Smooth muscle cell (in vitro differentiated cells): ENCODE measurements at regions not wholly inside any gene's neighbourhood (a gene's known extent, or its start where the extent isn't known, plus 50 kb on each side); places are given as distances from the start of the nearest gene placed in this dataset.

Source experiments
- DNase-seq: peaks from one replicate; lab custom pipeline; 2025; ENCODE audit not compliant: unreplicated experiment; lab: John Stamatoyannopoulos, UW
- H2AFZ ChIP-seq: fragments of 200-600 bp; sonication (generic); 2 replicates; pipeline ENCODE4 v1.6.0; 2016; ENCODE audit warnings: antibody characterized with exemption, low read depth, mild to moderate bottlenecking
- H3F3A ChIP-seq: fragments of 200-600 bp; sonication (generic); 2 replicates; pipeline ENCODE4 v1.6.0; 2017; ENCODE audit warnings: antibody characterized with exemption, low read depth
- H3K27ac ChIP-seq: fragments of 200-600 bp; sonication (generic); 2 replicates; pipeline ENCODE4 v1.5.1; 2016; ENCODE audit warnings: low read depth, mild to moderate bottlenecking
- H3K27me3 ChIP-seq: fragments of 200-600 bp; sonication (generic); 2 replicates; pipeline ENCODE4 v1.6.1; 2016; ENCODE audit warnings: low read depth, mild to moderate bottlenecking
- H3K36me3 ChIP-seq: fragments of 200-600 bp; sonication (generic); 2 replicates; pipeline ENCODE4 v1.5.1; 2016; ENCODE audit warnings: low read depth
- H3K4me1 ChIP-seq: fragments of 200-600 bp; sonication (generic); 2 replicates; pipeline ENCODE4 v1.5.1; 2016; ENCODE audit warnings: low read depth
- H3K4me2 ChIP-seq: fragments of 200-600 bp; sonication (generic); 2 replicates; pipeline ENCODE4 v1.6.0; 2016; ENCODE audit warnings: mild to moderate bottlenecking
- H3K4me3 ChIP-seq: fragments of 200-600 bp; sonication (generic); 2 replicates; pipeline ENCODE4 v1.5.1; 2016; ENCODE audit warnings: mild to moderate bottlenecking
- H3K79me2 ChIP-seq: fragments of 200-600 bp; sonication (generic); 2 replicates; pipeline ENCODE4 v1.6.0; 2016; ENCODE audit warnings: low read depth, mild to moderate bottlenecking
- H3K9ac ChIP-seq: fragments of 200-600 bp; sonication (generic); 2 replicates; pipeline ENCODE4 v1.6.0; 2016; ENCODE audit warnings: low read depth
- H3K9me3 ChIP-seq: fragments of 200-600 bp; sonication (generic); replicated peaks from 2 replicates; pipeline ENCODE4 v1.5.1; 2016; ENCODE audit warnings: low read depth
- H4K20me1 ChIP-seq: fragments of 200-600 bp; sonication (generic); 2 replicates; pipeline ENCODE4 v1.6.0; 2016; ENCODE audit warnings: low read depth
- CTCF ChIP-seq: fragments of 200-600 bp; sonication (generic); IDR thresholded peaks from 2 replicates; pipeline ENCODE4 v1.5.1; 2017; ENCODE audit warnings: borderline replicate concordance, mild to moderate bottlenecking, antibody characterized with exemption; ENCODE audit not compliant: insufficient read depth, poor library complexity, severe bottlenecking
- WGBS: methylation state at CpG from one replicate; pipeline ENCODE4 v1.1.7; 2016; ENCODE audit warnings: low lambda C conversion rate; 5-methylcytosine and 5-hydroxymethylcytosine counted together

- Histone ChIP-seq H3K27ac (no peak overlapping the region), H3K36me3 (no peaks in the 10 kb centered on the region), H3K9me3 (no peaks in the 10 kb centered on the region), H2AFZ (peak overlapping the region; percentile 68), H3K79me2 (no peaks in the 10 kb centered on the region), H3K4me3 (no peak overlapping the region), H3K9ac (no peak overlapping the region), H3K27me3 (no peaks in the 10 kb centered on the region), H4K20me1 (no peaks in the 10 kb centered on the region), H3K4me2 (no peak overlapping the region), H3F3A (no peaks in the 10 kb centered on the region), H3K4me1 (no peaks in the 10 kb centered on the region)
- 78% methylated on average over 7 of the region's 7 CpGs for WGBS
- TF ChIP-seq CTCF = no peak
- DNase-seq = no peak
Observed at GRCh38 chr5:126338635-126339034, 84.6 kb upstream of the GRAMD2B start.

GRCh38 chr5:126339215-126339805 lies 83.9 kb upstream of the GRAMD2B start:
- Histone ChIP-seq H3K4me2 (no peak overlapping the region), H3K9me3 (no peaks in the 10 kb centered on the region), H3K4me1 (no peaks in the 10 kb centered on the region), H3K4me3 (no peak overlapping the region), H3K36me3 (no peaks in the 10 kb centered on the region), H3K79me2 (no peaks in the 10 kb centered on the region), H3F3A (no peaks in the 10 kb centered on the region), H2AFZ (peak overlapping the region; percentile 68), H4K20me1 (no peaks in the 10 kb centered on the region), H3K27ac (no peak overlapping the region), H3K9ac (no peak overlapping the region), H3K27me3 (no peaks in the 10 kb centered on the region)
- DNase-seq = no peak
- 32% methylated on average over 4 of the region's 4 CpGs for whole genome bisulfite sequencing
- TF ChIP-seq CTCF = peak; percentile 84

- Histone ChIP-seq H3K4me3 (no peak overlapping the region), H3K4me2 (no peak overlapping the region), H3K27ac (no peak overlapping the region), H3K27me3 (no peaks in the 10 kb centered on the region), H3K9ac (no peak overlapping the region), H2AFZ (no peak overlapping the region), H3F3A (no peaks in the 10 kb centered on the region), H3K36me3 (no peaks in the 10 kb centered on the region), H3K79me2 (no peaks in the 10 kb centered on the region), H3K9me3 (no peaks in the 10 kb centered on the region), H4K20me1 (no peaks in the 10 kb centered on the region), H3K4me1 (no peaks in the 10 kb centered on the region)
- DNase-seq = no peak
- 81% methylated on average over 1 of the region's 1 CpG for WGBS
- TF ChIP-seq CTCF = no peak
Observed at GRCh38 chr5:126341906-126342630, 81.1 kb upstream of the GRAMD2B start.
